ENCODE measurements at regions not wholly inside any gene's neighbourhood (a gene's known extent, or its start where the extent isn't known, plus 50 kb on each side); places are given as distances from the start of the nearest gene placed in this dataset.

DNA sequence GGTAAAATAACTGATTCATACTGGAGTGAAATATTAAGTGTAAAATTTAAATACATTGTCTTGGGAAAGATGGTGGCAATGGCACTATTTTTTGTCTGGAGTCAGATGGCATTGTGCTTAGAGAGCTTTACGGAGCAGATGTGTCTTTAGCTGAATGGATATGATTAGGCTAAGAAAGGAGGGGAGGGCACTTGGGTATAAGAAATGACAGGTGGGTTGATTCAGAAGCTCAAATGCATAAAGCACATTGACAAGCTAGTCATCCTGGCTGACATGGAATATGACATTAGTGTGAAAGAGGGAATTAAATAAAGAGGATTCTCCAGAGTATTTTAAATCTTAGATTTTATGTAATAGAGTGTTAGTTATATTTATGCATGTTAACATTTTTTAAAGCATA lies 570.1 kb upstream of the CBLB start:
- TF ChIP-seq POLR2A (IDR thresholded peaks at IDR 0.05; ENCODE audit: low read depth, low read length): no peak
- no peak for TF ChIP-seq POLR2AphosphoS5 (IDR thresholded peaks at IDR 0.05; ENCODE audit: low read depth, low read length)

All from GM12891 (cell line).